CD1c-positive myeloid dendritic cell (primary cell): ENCODE measurements at regions not wholly inside any gene's neighbourhood (a gene's known extent, or its start where the extent isn't known, plus 50 kb on each side); places are given as distances from the start of the nearest gene placed in this dataset.
"Not testable (repeated sequence)": the region's sequence is repeated elsewhere in the genome, so short reads cannot be mapped to it uniquely, and the experiment has no call there.

Source experiments
- DNase-seq: peaks from one replicate; pipeline ENCODE4 v3.0.0-alpha.2; 2016; ENCODE audit errors: extremely low spot score

- no peak for DNase-seq
Measured at GRCh38 chr10:31686599-31686998, 242.0 kb downstream of the ARHGAP12 start.

- no peak for DNase-seq
Measured at GRCh38 chr10:31683682-31684081, 244.9 kb downstream of the ARHGAP12 start.

GRCh38 chr10:31679936-31680335 is 248.7 kb downstream of the ARHGAP12 start:
- DNase-seq: no peak

GRCh38 chr10:31678575-31679516 is 249.8 kb downstream of the ARHGAP12 start:
- DNase-seq: no peak

DNA sequence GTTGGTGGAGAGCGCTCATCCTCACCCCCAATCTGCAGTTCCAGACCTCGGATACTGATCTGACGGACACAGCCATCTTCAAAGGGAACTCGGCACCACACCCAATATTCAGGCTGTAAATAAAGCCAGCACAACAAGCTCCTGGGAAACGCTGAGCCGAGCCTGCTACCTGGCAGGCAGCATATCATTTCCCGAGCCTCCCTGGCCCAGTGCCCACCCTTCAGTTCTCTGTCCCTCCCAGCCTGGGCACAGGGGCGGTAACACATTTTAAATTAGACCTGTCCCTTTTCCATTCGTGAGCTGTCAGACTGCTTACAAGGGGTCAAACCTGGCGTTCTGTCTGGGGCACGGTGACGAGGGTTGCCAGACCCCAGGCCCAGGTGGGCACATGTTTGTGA is 250.5 kb downstream of the ARHGAP12 start:
- no peak for DNase-seq

DNA sequence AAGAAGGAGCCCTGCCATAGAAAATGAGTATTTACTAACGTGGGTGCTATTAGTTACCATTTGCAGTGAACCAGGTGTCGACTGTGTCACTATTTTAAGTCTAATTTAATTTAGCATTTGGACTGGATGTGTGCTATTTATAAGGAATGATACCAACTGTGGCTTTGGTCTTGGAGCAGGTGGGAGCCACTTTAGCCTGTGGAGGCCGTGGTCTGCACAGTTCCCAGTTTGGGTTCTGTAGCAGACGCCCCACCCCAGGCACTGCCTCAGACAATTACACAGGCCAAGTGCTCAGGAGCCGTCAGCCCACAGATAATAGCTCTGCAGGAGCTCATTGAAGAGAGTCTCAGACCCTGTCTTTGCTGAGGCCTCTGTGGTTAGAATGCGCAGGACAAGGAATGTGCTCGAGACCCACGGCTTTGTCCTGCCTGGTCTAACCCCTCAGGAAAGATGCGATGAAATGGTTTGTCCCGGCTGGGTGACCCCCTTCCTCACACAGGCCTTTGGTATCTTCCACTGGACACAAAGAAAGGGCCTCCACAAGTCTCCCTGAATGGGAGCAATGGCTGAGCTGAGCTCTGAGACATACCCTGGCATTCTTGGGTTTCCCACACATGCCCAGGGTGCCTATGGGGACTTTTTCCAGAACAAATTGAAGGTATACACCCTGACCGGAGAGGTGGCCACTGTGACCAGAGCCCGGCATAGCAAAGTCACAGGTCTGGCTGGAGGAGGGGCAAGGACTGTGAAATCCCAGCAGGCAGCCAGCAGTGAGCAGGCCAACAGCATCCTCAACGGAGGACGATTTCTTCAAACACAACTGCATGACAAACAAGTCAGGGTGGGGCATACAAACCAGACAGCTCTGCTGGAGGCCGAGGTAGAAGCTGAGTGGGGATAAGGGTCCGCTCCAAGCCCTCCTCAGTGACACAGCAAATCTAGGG is 251.2 kb downstream of the ARHGAP12 start:
- no peak for DNase-seq

DNA sequence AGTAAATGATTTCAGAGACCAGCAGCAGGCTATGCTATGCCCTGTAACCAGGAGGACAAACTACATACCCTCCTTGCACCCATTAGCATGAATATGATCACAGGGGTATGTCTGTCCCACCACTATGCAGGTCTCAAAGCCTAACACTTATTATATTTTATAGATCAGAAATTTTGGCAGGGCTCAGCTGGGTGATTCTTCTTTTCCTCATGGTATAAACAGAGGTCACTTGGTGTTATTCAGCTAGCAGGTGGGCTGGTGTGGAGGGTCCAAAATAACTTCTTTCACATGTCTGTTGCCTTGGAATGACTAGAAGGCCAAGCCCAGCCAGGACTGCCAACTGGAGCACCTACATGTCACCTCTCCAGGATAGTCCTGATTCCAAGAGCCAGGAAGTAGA is 252.9 kb downstream of the ARHGAP12 start:
- no peak for DNase-seq

DNA sequence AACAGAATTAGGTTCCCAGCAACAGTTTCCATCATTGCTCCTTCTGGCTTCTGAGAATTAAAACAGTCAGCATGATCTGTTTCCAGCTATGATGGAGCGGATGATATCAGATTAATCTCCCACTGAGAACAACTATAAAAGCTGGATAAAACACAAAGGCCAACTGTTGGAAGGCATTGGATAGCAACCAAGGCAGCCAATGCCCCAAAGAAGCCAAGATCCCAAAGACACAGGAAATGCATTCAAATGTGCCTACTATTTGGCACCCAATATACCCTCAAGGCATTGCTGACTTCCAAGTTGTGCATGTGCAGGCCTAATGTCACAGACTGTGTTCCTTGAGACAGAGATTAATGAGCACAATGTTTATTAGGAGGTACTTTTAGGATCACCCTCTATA is 259.3 kb downstream of the ARHGAP12 start:
- no peak for DNase-seq

DNA sequence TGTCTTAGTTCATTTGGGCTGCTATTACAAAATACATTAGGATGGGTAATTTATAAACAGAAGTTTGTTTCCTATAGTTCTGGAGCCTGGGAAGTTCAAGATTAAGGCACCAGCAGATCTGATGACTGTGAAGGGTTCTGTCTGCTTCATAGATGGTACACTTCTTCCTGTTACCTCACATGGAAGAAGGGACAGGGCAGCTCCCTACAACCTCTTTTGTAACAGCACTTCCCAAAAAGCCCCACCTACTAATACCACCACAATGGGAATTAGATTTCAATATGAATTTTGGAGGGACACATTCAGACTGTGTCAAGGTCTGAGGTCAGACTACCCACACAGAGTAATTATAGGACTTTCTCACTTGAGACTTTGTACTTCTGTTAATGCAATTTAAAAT is 260.3 kb downstream of the ARHGAP12 start:
- peak; percentile 3 for DNase-seq

DNA sequence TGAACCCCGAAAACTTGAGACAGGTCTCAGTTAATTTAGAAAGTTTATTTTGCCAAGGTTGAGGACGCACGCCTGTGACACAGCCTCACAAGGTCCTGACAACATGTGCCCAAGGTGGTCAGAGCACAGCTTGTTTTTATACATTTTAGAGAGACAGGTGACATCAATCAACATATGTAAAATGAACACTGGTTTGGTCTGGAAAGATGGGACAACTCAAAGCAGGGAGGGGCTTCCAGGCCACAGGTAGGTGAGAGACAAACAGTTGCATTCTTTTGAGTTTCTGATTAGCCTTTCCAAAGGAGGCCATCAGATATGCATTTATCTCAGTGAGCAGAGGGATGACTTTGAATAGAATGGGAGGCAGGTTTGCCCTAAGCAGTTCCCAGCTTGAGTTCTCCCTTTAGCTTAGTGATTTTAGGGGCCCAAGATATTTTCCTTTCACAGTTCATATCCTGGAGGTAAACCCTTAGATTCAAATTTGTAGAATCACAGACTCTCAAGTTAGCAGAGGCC is 262.8 kb downstream of the ARHGAP12 start:
- not testable (repeated sequence) for DNase-seq

DNA sequence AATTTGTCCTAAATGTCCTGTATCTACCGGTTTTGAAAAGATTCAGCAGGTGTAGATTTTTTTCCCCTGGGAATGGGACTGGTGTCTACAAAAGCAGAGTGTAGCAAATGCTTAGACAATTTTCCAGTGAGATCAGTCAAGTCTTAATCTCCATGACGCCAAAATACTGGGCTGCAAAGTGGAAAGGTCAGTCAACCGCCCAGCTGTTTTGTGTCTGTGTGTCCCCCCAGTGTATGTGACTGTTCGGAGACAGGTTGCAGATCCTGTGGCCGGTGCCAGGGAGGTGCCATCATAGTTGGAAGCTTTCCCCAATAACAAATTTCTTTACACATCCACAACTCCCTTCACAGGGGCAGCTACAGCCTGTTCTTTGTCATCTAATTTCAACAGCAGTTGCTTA is 263.8 kb downstream of the ARHGAP12 start:
- DNase-seq: no peak

GRCh38 chr10:31664071-31664470 is 264.6 kb downstream of the ARHGAP12 start:
- DNase-seq: not testable (repeated sequence)

- DNase-seq: no peak
Measured at GRCh38 chr10:31660300-31660699, 268.3 kb downstream of the ARHGAP12 start.

DNA sequence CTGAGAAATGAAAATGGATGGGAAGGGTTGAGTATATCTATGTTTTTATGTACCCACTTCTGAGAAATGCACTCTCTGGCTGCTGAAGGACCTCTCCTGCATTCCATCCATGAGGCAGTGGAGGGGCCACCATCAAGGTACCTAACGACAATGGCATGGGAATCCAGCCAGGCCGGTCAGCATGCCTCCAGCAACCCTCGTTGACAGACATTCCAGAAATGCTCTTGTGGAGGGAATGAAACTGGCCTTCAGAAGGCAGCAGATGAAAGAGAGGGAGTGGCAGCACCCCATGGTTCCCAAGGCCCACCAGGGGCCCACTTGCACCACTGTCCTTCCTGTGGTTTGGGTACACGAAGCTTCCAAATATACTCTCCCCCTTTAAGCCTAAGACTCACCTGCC is 269.0 kb downstream of the ARHGAP12 start:
- no peak for DNase-seq

- DNase-seq: no peak
Measured at GRCh38 chr10:31657434-31657872, 271.2 kb downstream of the ARHGAP12 start.

DNA sequence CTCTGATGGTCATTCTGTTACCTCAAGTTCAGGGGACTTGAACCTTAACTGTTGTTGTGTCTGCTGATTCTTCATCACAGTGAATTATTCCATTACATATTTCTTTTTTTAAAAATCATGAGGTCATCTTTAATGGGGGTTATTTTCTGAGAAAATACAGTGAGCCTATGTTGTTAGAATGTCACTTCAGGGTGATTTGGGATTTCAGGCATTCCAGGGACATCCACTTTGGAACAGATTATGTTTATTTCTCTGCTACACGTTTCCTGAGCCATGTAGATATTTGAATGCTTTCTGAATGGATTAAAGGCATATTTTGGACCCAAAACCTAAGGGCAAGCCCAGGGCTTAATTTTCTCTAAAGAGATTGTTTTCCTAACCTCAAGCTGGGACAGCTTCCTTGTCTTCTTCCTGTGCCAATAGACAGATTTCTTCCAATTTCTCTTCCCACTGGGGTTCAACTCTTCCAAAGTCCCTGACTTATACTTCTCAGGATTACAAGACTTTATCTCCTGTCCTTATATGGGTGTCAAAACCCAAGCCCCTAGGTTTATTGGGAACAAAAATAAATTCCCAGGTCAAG is 271.7 kb downstream of the ARHGAP12 start:
- no peak for DNase-seq

DNA sequence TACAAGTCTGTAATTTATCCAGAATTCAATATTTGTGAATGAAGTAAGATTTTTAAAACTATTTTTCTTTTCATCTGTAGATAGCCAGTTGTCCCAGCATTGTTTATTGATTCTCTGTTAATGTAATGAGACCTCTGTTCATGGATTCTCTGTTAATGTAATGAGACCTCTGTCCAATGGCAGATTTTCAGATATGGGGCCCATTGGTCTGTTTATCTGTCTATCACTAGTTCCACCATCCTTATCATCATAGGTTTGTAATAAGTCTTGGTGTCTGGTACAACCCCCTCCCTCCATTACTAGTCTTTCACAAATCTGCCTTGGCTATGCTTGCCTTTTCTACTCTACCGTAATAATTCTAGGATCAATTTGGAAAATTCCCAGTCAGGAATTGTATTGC is 276.6 kb downstream of the ARHGAP12 start:
- no peak for DNase-seq

- DNase-seq: no peak
Measured at GRCh38 chr10:31650010-31650409, 278.6 kb downstream of the ARHGAP12 start.

DNA sequence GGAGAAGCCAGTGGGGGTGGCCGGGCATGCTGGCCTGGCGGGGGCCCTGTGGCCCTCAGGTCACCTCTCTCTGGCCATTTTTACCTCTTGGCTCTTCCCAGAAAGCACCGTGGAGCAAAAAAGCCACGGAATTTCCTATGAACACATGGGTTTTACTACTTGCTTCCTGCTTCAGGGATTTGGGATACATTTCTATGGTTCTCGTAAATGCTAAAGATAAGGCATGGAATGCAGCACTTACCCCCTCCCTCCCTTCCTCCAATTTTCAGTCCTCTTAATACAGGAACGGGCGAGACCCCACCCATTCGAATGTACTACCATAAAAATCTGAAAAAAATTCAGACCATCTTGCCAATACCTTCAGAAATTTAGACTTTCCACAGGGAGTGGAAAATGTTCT is 279.7 kb downstream of the ARHGAP12 start:
- no peak for DNase-seq

DNA sequence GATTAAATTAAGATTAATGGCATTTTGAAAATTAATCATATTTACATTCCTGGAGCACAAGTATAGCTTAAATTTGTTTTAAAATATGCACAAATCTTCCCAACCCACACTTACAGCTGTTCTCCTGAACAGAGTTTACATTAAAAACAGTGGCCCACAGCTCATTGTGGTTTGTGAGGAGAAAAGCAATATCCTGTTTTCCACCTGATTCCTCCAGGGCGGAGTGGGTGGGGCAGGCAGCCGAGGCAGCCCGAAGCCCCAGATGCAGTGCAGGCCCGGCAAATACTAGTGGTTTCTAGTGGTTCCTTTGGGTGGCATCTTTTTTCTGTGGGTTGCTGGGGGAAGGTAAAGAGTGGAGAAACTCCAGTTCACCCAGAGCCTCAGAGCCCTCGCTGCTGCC is 280.8 kb downstream of the ARHGAP12 start:
- DNase-seq: no peak

DNA sequence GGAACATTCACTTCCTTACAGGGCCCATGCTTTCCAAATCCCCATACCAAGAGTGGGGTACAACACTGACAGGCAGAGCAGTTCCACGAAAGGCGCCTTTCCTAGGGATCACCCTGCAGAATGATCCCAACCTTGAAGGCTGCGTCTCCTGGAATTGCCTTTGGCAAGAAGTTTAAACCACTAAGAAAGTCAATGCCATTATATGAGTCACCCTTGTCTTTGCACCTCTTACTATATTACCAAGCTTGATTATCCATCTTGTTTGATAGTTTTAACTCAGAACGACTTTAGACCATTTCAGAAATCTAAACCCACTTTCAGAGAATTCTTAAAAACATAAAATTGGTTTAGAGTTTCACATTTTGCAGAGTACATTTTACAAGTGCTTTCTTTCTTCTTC is 282.1 kb downstream of the ARHGAP12 start:
- DNase-seq: no peak

- no peak for DNase-seq
Measured at GRCh38 chr10:31645786-31646185, 282.8 kb downstream of the ARHGAP12 start.
